ENCODE measurements at regions not wholly inside any gene's neighbourhood (a gene's known extent, or its start where the extent isn't known, plus 50 kb on each side); places are given as distances from the start of the nearest gene placed in this dataset.

- ChIA-PET CTCF (no interaction called here), POLR2A (no interaction called here)
- TF ChIP-seq L3MBTL2 (conservative IDR thresholded peaks at IDR 0.05) (no peak), LEF1 (IDR thresholded peaks at IDR 0.05; ENCODE audit: borderline replicate concordance) (no peak), ELF4 (IDR thresholded peaks at IDR 0.05) (no peak), BHLHE40 (IDR thresholded peaks at IDR 0.05; ENCODE audit: borderline replicate concordance) (no peak), ARNT (IDR thresholded peaks at IDR 0.05) (no peak), FOXM1 (IDR thresholded peaks at IDR 0.05; ENCODE audit: borderline replicate concordance) (no peak)
- no peak for DNase-seq (ENCODE audit: extremely low spot score)
Observed at GRCh38 chr4:8782135-8782534, 89.5 kb downstream of the HMX1 start.

GRCh38 chr4:8781641-8782040 is 90.0 kb downstream of the HMX1 start:
- no peak for DNase-seq (ENCODE audit: extremely low spot score)
- TF ChIP-seq FOXK2 (IDR thresholded peaks at IDR 0.05): no peak
- TF ChIP-seq L3MBTL2 (conservative IDR thresholded peaks at IDR 0.05): no peak
- no peak for TF ChIP-seq SP1 (IDR thresholded peaks at IDR 0.05)
- TF ChIP-seq LEF1 (IDR thresholded peaks at IDR 0.05; ENCODE audit: borderline replicate concordance): no peak
- TF ChIP-seq NFRKB (IDR thresholded peaks at IDR 0.05): no peak
- TF ChIP-seq FOXM1 (IDR thresholded peaks at IDR 0.05; ENCODE audit: borderline replicate concordance): no peak
- POLR2A ChIA-PET: no interaction called here
- CTCF ChIA-PET: no interaction called here

GRCh38 chr4:8780596-8781368 is 90.9 kb downstream of the HMX1 start:
- TF ChIP-seq TARDBP (IDR thresholded peaks at IDR 0.05) (no peak), FOXM1 (IDR thresholded peaks at IDR 0.05; ENCODE audit: borderline replicate concordance) (no peak), LEF1 (IDR thresholded peaks at IDR 0.05; ENCODE audit: borderline replicate concordance) (no peak), ARNT (IDR thresholded peaks at IDR 0.05) (no peak), ZNF384 (IDR thresholded peaks at IDR 0.05) (no peak), NFRKB (IDR thresholded peaks at IDR 0.05) (no peak), ELF4 (IDR thresholded peaks at IDR 0.05) (no peak), L3MBTL2 (conservative IDR thresholded peaks at IDR 0.05) (no peak), SUZ12 (IDR thresholded peaks at IDR 0.05) (no peak), BHLHE40 (IDR thresholded peaks at IDR 0.05; ENCODE audit: borderline replicate concordance) (no peak), FOXK2 (IDR thresholded peaks at IDR 0.05) (no peak), SP1 (IDR thresholded peaks at IDR 0.05) (no peak), PKNOX1 (IDR thresholded peaks at IDR 0.05) (no peak), CTBP1 (IDR thresholded peaks at IDR 0.05; ENCODE audit: borderline replicate concordance) (no peak)
- CTCF ChIA-PET: no interaction called here
- DNase-seq (ENCODE audit: extremely low spot score): no peak
- POLR2A ChIA-PET: no interaction called here

GRCh38 chr4:8780086-8780485 is 91.6 kb downstream of the HMX1 start:
- ChIA-PET CTCF (no interaction called here), POLR2A (no interaction called here)
- no peak for DNase-seq (ENCODE audit: extremely low spot score)
- TF ChIP-seq CTBP1 (IDR thresholded peaks at IDR 0.05; ENCODE audit: borderline replicate concordance) (no peak), FOXM1 (IDR thresholded peaks at IDR 0.05; ENCODE audit: borderline replicate concordance) (no peak), ARNT (IDR thresholded peaks at IDR 0.05) (no peak), ZNF384 (IDR thresholded peaks at IDR 0.05) (no peak), FOXK2 (IDR thresholded peaks at IDR 0.05) (no peak), TARDBP (IDR thresholded peaks at IDR 0.05) (no peak), L3MBTL2 (conservative IDR thresholded peaks at IDR 0.05) (no peak), NFRKB (IDR thresholded peaks at IDR 0.05) (no peak), ELF4 (IDR thresholded peaks at IDR 0.05) (no peak), SUZ12 (IDR thresholded peaks at IDR 0.05) (no peak), BHLHE40 (IDR thresholded peaks at IDR 0.05; ENCODE audit: borderline replicate concordance) (no peak), PKNOX1 (IDR thresholded peaks at IDR 0.05) (no peak), HDGF (IDR thresholded peaks at IDR 0.05; ENCODE audit: borderline replicate concordance) (no peak), SP1 (IDR thresholded peaks at IDR 0.05) (no peak), FOXA1 (IDR thresholded peaks at IDR 0.05) (no peak), LEF1 (IDR thresholded peaks at IDR 0.05; ENCODE audit: borderline replicate concordance) (no peak)

- TF ChIP-seq L3MBTL2 (conservative IDR thresholded peaks at IDR 0.05) (peak; percentile 43; the same call in 1 of the 2 replicates), HDGF (IDR thresholded peaks at IDR 0.05; ENCODE audit: borderline replicate concordance) (no peak), PKNOX1 (IDR thresholded peaks at IDR 0.05) (peak; percentile 88)
- ChIA-PET CTCF (no interaction called here), POLR2A (no interaction called here)
- peak; percentile 33 for DNase-seq (ENCODE audit: extremely low spot score)
Observed at GRCh38 chr4:8779490-8779932, 92.1 kb downstream of the HMX1 start.

GRCh38 chr4:8778760-8779159 is 92.9 kb downstream of the HMX1 start:
- no peak for DNase-seq (ENCODE audit: extremely low spot score)
- ChIA-PET POLR2A (no interaction called here), CTCF (no interaction called here)
- TF ChIP-seq ELF4 (IDR thresholded peaks at IDR 0.05): no peak
- TF ChIP-seq NFRKB (IDR thresholded peaks at IDR 0.05): no peak
- TF ChIP-seq BHLHE40 (IDR thresholded peaks at IDR 0.05; ENCODE audit: borderline replicate concordance): no peak
- no peak for TF ChIP-seq SUZ12 (IDR thresholded peaks at IDR 0.05)

GRCh38 chr4:8778291-8778690 is 93.3 kb downstream of the HMX1 start:
- POLR2A ChIA-PET: no interaction called here
- CTCF ChIA-PET: no interaction called here
- TF ChIP-seq L3MBTL2 (conservative IDR thresholded peaks at IDR 0.05) (no peak), ZNF384 (IDR thresholded peaks at IDR 0.05) (no peak), TARDBP (IDR thresholded peaks at IDR 0.05) (no peak), HDGF (IDR thresholded peaks at IDR 0.05; ENCODE audit: borderline replicate concordance) (no peak), FOXM1 (IDR thresholded peaks at IDR 0.05; ENCODE audit: borderline replicate concordance) (no peak), ARNT (IDR thresholded peaks at IDR 0.05) (no peak), LEF1 (IDR thresholded peaks at IDR 0.05; ENCODE audit: borderline replicate concordance) (no peak), CTBP1 (IDR thresholded peaks at IDR 0.05; ENCODE audit: borderline replicate concordance) (no peak), SUZ12 (IDR thresholded peaks at IDR 0.05) (no peak), PKNOX1 (IDR thresholded peaks at IDR 0.05) (no peak), FOXK2 (IDR thresholded peaks at IDR 0.05) (no peak), FOXA1 (IDR thresholded peaks at IDR 0.05) (no peak), ELF4 (IDR thresholded peaks at IDR 0.05) (no peak), BHLHE40 (IDR thresholded peaks at IDR 0.05; ENCODE audit: borderline replicate concordance) (no peak), SP1 (IDR thresholded peaks at IDR 0.05) (no peak), NFRKB (IDR thresholded peaks at IDR 0.05) (no peak)
- no peak for DNase-seq (ENCODE audit: extremely low spot score)
